HG03354 (cell line): ENCODE measurements at regions not wholly inside any gene's neighbourhood (a gene's known extent, or its start where the extent isn't known, plus 50 kb on each side); places are given as distances from the start of the nearest gene placed in this dataset.

Experiments used
- ATAC-seq: cut with Tn5 transposase; IDR thresholded peaks from one replicate; pipeline ENCODE4 v1.9.1; 2021; ENCODE audit warnings: mild to moderate bottlenecking; ENCODE audit not compliant: unreplicated experiment, poor library complexity, severe bottlenecking

DNA sequence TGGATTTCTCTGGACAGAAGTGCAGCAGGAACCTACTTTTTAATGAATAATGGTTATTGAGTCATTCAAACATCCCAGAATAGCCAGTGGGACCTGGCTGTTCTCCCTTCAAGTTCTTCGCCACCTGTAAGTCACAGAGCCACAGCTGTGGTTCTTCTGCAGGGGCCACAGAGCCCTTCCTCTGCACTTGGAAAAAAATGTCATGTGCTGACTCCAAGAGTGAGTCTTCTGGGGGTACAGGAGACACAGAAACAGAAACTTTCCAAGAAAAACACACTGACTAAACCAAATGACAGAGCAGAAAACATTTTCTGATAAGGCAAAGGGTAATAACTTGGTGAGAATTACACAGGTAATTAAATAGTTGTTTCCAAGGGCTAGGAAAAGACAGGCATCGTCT, 68.7 kb upstream of the FN1 start:
- no peak for ATAC-seq

GRCh38 chr2:215503381-215503780, 67.5 kb upstream of the FN1 start:
- ATAC-seq = no peak

- ATAC-seq = no peak
These were observed 64.6 kb upstream of the FN1 start for GRCh38 chr2:215500466-215500865.

DNA sequence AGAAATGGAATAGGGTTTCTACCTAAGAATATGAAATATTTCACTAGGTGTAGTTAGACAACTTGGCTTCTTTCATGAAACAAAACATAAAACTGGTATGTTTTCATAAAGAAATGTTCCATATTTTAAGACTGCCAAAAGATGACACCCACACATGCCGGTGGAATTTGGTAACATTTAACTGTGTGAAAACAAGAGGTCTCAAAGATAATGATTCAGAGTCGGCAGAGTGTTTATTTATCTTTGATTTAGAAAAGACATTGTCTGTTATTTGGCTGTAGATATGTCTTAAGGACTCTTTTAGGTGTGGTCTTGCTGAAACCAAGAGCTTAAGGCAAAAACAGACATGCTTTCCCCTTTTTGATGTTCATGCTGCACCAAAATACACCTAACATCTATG, 63.5 kb upstream of the FN1 start:
- no peak for ATAC-seq

GRCh38 chr2:215498431-215498830, 62.6 kb upstream of the FN1 start:
- no peak for ATAC-seq

GRCh38 chr2:215493376-215493775, 57.5 kb upstream of the FN1 start:
- no peak for ATAC-seq

- no peak for ATAC-seq
These were observed 53.5 kb upstream of the FN1 start for GRCh38 chr2:215489288-215489848.

DNA sequence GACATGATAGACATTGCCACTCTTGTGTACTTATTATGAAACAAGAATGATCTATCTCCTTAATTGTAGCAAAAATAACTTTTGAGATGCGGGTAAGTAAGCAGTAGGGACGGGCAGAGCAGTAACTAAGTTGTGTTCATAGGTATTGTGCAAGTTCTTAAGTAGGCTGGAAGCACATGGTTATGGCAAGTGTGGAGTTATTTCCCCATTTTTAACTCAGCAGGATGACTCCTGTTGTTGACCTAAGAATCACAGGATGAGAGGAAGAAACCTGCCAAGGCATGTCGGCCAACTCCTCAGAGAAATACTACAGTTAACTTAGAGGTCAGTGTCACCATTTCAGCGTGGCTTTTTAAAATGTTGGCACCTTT, 51.1 kb upstream of the FN1 start:
- ATAC-seq = no peak

GRCh38 chr2:215486291-215487001, 50.6 kb upstream of the FN1 start:
- ATAC-seq = no peak
